ENCODE measurements at regions not wholly inside any gene's neighbourhood (a gene's known extent, or its start where the extent isn't known, plus 50 kb on each side); places are given as distances from the start of the nearest gene placed in this dataset.

- TF ChIP-seq, protein P1, sequence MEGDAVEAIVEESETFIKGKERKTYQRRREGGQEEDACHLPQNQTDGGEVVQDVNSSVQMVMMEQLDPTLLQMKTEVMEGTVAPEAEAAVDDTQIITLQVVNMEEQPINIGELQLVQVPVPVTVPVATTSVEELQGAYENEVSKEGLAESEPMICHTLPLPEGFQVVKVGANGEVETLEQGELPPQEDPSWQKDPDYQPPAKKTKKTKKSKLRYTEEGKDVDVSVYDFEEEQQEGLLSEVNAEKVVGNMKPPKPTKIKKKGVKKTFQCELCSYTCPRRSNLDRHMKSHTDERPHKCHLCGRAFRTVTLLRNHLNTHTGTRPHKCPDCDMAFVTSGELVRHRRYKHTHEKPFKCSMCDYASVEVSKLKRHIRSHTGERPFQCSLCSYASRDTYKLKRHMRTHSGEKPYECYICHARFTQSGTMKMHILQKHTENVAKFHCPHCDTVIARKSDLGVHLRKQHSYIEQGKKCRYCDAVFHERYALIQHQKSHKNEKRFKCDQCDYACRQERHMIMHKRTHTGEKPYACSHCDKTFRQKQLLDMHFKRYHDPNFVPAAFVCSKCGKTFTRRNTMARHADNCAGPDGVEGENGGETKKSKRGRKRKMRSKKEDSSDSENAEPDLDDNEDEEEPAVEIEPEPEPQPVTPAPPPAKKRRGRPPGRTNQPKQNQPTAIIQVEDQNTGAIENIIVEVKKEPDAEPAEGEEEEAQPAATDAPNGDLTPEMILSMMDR (conservative IDR thresholded peaks at IDR 0.05; ENCODE audit: low read depth, low read length), result no peak
- H3K4me3 ChIP-seq (ENCODE audit: low read depth, low read length), result no peak overlapping the region
- DNase-seq (ENCODE audit: low read depth), result no peak
Measured at GRCh38 chr2:235146206-235146605, 194.4 kb downstream of the SH3BP4 start.

DNA sequence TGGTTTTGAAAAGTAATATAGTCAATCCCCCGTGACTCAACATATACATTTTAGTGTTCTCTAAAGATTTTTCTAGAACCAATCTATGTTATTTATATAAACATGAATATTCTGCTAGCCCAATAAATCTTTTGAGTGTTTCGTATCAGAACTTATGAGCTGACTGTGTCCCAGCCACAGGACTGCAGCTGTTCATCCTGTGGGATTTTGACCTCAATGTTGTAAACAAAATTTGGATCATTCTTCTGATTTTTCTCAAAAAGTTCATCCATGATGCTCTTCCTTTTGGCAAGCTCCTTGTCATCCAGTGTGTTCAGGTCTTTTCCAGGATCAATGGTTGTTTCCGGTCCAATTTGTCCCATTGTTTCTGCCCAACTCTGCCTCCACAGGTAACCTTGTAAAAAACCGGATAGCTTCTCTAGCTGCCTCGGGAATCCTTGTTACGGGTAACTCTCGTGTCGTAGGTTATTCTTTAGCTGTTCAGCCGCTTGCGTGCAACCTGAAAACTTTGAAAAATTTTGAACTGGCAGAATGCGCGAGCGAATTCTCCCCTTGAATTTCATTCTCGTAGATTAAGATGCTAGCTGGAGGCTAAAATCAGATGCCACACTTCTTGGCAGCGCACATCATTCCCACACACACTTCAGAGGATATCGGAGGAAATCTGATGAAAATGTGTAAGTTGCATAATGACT lies 195.2 kb downstream of the SH3BP4 start:
- DNase-seq (ENCODE audit: low read depth), result no peak
- TF ChIP-seq, protein P1 (conservative IDR thresholded peaks at IDR 0.05; ENCODE audit: low read depth, low read length), result no peak

DNA sequence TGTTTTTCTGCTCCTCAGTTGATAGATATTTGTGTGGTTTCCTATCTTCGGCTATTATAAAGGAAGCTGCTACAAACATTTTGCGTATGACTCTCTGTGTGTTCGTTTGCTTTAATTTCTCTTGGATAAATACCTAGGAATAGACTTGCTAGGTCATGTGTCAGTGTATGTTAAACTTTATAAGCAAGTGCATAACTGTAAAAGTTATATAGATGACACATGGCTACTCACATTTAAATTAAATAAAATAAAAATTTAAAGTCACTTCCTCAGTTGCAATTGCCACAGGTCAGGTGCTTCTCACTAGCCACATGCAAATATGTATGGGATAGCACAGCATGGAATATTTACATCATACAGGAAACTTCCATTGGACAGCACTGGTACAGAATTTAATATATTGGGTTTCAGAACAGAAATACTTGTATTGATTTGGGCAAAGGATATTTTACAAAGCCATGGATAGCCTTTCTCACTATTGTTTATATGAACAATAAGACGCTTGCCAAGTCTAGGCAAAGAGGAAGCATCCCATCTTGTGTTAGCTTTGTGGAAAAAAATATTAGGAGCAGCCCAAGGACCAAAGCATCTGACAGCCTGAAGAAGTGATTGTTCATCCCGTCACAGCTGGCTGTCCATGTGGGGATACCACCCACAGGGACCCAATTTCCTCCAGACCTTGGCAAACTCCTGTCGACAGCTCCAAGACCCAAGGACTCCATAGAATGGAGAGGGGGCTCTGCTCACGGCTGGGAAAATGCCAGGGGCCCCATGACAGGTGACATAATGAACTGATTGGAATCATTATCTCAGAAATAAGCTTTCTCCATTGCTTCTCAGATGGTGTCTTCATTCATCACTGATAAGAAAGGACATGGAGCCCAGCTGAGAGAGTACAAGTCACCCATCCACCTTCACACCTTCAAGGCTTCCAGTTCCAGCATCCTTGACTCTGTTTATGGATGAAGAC lies 196.7 kb downstream of the SH3BP4 start:
- TF ChIP-seq, protein P1 (conservative IDR thresholded peaks at IDR 0.05; ENCODE audit: low read depth, low read length), result no peak

More for the DNA sequence above, 195.2 kb downstream of the SH3BP4 start:
- no peak overlapping the region for H3K4me3 ChIP-seq (ENCODE audit: low read depth, low read length)

GRCh38 chr2:235149240-235149659 lies 197.4 kb downstream of the SH3BP4 start:
- no peak overlapping the region for H3K4me3 ChIP-seq (ENCODE audit: low read depth, low read length)
- TF ChIP-seq, protein P1 (conservative IDR thresholded peaks at IDR 0.05; ENCODE audit: low read depth, low read length), result no peak
- DNase-seq (ENCODE audit: low read depth), result no peak

More for the DNA sequence above, 196.7 kb downstream of the SH3BP4 start:
- DNase-seq (ENCODE audit: low read depth), result no peak
- no peak overlapping the region for H3K4me3 ChIP-seq (ENCODE audit: low read depth, low read length)

DNA sequence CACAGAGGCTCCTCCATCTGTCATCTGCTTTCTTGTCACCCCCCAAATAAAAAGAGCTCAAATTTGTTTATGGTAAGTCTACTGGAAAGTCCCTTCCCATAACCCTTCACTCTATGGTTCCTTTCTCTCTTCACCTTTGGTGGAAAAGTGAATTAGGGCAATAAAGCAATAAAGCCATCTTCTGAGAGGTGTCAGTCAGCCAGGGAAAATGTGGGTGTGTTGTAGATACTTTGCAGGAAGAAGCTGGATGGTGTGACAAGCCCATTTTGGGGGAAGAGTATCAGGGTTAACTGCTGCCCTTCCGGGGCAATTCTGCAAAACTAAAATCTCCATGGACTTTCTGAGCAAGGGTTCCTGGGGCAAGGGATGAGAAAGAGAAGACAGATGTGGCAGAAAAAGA lies 197.9 kb downstream of the SH3BP4 start:
- H3K4me3 ChIP-seq (ENCODE audit: low read depth, low read length), result no peak overlapping the region
- no peak for DNase-seq (ENCODE audit: low read depth)
- TF ChIP-seq, protein P1 (conservative IDR thresholded peaks at IDR 0.05; ENCODE audit: low read depth, low read length), result no peak

GRCh38 chr2:235151152-235151551 lies 199.3 kb downstream of the SH3BP4 start:
- no peak for DNase-seq (ENCODE audit: low read depth)
- TF ChIP-seq, protein P1 (conservative IDR thresholded peaks at IDR 0.05; ENCODE audit: low read depth, low read length), result no peak
- no peak overlapping the region for H3K4me3 ChIP-seq (ENCODE audit: low read depth, low read length)
